B cell (primary cell): ENCODE measurements at regions not wholly inside any gene's neighbourhood (a gene's known extent, or its start where the extent isn't known, plus 50 kb on each side); places are given as distances from the start of the nearest gene placed in this dataset.

ENCODE experiments used
- ATAC-seq: fragments of 200-7000 bp; cut with Tn5 transposase; one replicate; pipeline ENCODE4 v1.10.0; 2021; ENCODE audit warnings: low read depth, mild to moderate bottlenecking, moderate number of reproducible peaks, moderate library complexity
- CTCF ChIA-PET: fragments of 350-600 bp; sonication (Branson Sonifier 250); formaldehyde crosslinking; loops from one replicate; lab custom pipeline; 2021; ENCODE audit warnings: antibody characterized with exemption, inconsistent platforms; lab: Charles Lee
- POLR2A ChIA-PET: fragments of 350-600 bp; sonication (Branson Sonifier 250); formaldehyde crosslinking; loops from one replicate; lab custom pipeline; 2021; ENCODE audit warnings: antibody characterized with exemption; lab: Charles Lee
- DNase-seq: peaks from one replicate; pipeline ENCODE4 v3.0.0; 2013
- H2AFZ ChIP-seq: 2 replicates; pipeline ENCODE4 v1.6.1; 2012; ENCODE audit warnings: mild to moderate bottlenecking, low read depth, low read length; ENCODE audit not compliant: insufficient read depth, poor library complexity, severe bottlenecking
- H3K27ac ChIP-seq, 2 donors: 1 replicate in 1 of 2; 2 replicates in 1 of 2; pipeline ENCODE4 v1.5.1; 2012 to 2013; ENCODE audit warnings: low read length in 2 of 2, mild to moderate bottlenecking in 2 of 2, moderate library complexity in 1 of 2
- H3K27me3 ChIP-seq, 4 experiments: fragments of 200-600 bp in 1 of 4; sonication (generic) in 1 of 4; replicated peaks in 1 of 4; 1 replicate in 2 of 4; 2 replicates in 2 of 4; pipeline versions ENCODE4 v1.6.1 to v1.7.0; 2013 to 2016; ENCODE audit warnings: low read length in 3 of 4, mild to moderate bottlenecking in 2 of 4, mixed read lengths in 1 of 4, moderate library complexity in 1 of 4; ENCODE audit not compliant: insufficient read depth in 4 of 4, control insufficient read depth in 3 of 4; ENCODE audit errors: control extremely low read depth in 1 of 4
- H3K36me3 ChIP-seq, 2 experiments: replicated peaks in 1 of 2; 1 replicate in 1 of 2; 2 replicates in 1 of 2; pipeline versions ENCODE4 v1.6.1 to v1.7.1; 2013; ENCODE audit warnings: low read length in 1 of 2; ENCODE audit not compliant: insufficient read depth in 2 of 2, control insufficient read depth in 1 of 2; ENCODE audit errors: control extremely low read depth in 1 of 2, extremely low read depth in 1 of 2
- H3K4me1 ChIP-seq, 2 donors: fragments of 200-600 bp in 1 of 2; sonication (generic) in 1 of 2; 1 replicate in 1 of 2; 2 replicates in 1 of 2; pipeline versions ENCODE4 v1.5.1 to v1.6.1; 2013 to 2017; ENCODE audit warnings: low read length in 2 of 2; ENCODE audit not compliant: control insufficient read depth in 2 of 2, insufficient read depth in 2 of 2
- H3K4me2 ChIP-seq: replicated peaks from 2 replicates; pipeline ENCODE3; 2012; ENCODE audit warnings: mild to moderate bottlenecking, low read depth, low read length; ENCODE audit not compliant: poor library complexity, severe bottlenecking
- H3K4me3 ChIP-seq, 5 experiments: fragments of 200-600 bp in 1 of 5; sonication (generic) in 1 of 5; 1 replicate in 3 of 5; 2 replicates in 2 of 5; pipeline versions ENCODE4 v1.5.1 to v1.7.0; 2011 to 2016; ENCODE audit warnings: low read length in 4 of 5, mild to moderate bottlenecking in 4 of 5, low read depth in 2 of 5, control low read depth in 1 of 5, moderate library complexity in 1 of 5; ENCODE audit not compliant: insufficient read depth in 1 of 5; ENCODE audit errors: control extremely low read depth in 1 of 5, extremely low read depth in 1 of 5
- H3K79me2 ChIP-seq: fragments of 200-600 bp; sonication (generic); one replicate; pipeline ENCODE4 v1.6.0; 2016; ENCODE audit warnings: low read length; ENCODE audit not compliant: control insufficient read depth, insufficient read depth
- H3K9ac ChIP-seq: fragments of 200-600 bp; sonication (generic); 2 replicates; pipeline ENCODE4 v1.6.1; 2017; ENCODE audit warnings: mild to moderate bottlenecking, low read length, moderate library complexity
- H3K9me3 ChIP-seq, 3 donors: one replicate each; pipeline versions ENCODE4 v1.6.1 to v1.7.1; 2013; ENCODE audit warnings: low read length in 2 of 3; ENCODE audit not compliant: control insufficient read depth in 2 of 3, insufficient read depth in 1 of 3; ENCODE audit errors: control extremely low read depth in 1 of 3
- H4K20me1 ChIP-seq: 2 replicates; pipeline ENCODE4 v1.6.0; 2012; ENCODE audit warnings: mild to moderate bottlenecking, low read length; ENCODE audit not compliant: insufficient read depth, control insufficient read depth, poor library complexity, severe bottlenecking
- H3K27ac Mint-ChIP-seq: one replicate; pipeline ENCODE4 v1.8.0; 2021; ENCODE audit warnings: mixed read lengths
- H3K27me3 Mint-ChIP-seq: one replicate; pipeline ENCODE4 v1.8.0; 2021; ENCODE audit warnings: mixed read lengths
- H3K4me1 Mint-ChIP-seq: one replicate; pipeline ENCODE4 v1.8.0; 2021; ENCODE audit warnings: mixed read lengths
- H3K4me3 Mint-ChIP-seq: one replicate; pipeline ENCODE4 v1.8.0; 2021; ENCODE audit warnings: mixed read lengths
- H3K9me3 Mint-ChIP-seq: one replicate; pipeline ENCODE4 v1.8.0; 2022; ENCODE audit warnings: mixed read lengths; ENCODE audit not compliant: insufficient read depth
- EZH2 ChIP-seq: IDR thresholded peaks from 2 replicates; pipeline ENCODE4 v1.6.1; 2012; ENCODE audit warnings: borderline replicate concordance, low read depth, mild to moderate bottlenecking, moderate library complexity, low read length; ENCODE audit not compliant: insufficient read depth, poor library complexity, severe bottlenecking
- WGBS: methylation state at CpG from one replicate; pipeline ENCODE4 v1.1.5; 2013; ENCODE audit warnings: missing lambda C conversion rate; ENCODE audit not compliant: insufficient coverage; 5-methylcytosine and 5-hydroxymethylcytosine counted together
- intact Hi-C: fragments of 100-400 bp; cut with micrococcal nuclease; formaldehyde crosslinking; loops from one replicate; pipeline ENCODE4 v1.10.0; 2022
- TF ChIP-seq, protein P1 (sequence below): fragments of 200-600 bp; IDR thresholded peaks from one replicate; pipeline ENCODE4 v1.8.0; 2022; ENCODE audit warnings: antibody characterized with exemption, mild to moderate bottlenecking

DNA sequence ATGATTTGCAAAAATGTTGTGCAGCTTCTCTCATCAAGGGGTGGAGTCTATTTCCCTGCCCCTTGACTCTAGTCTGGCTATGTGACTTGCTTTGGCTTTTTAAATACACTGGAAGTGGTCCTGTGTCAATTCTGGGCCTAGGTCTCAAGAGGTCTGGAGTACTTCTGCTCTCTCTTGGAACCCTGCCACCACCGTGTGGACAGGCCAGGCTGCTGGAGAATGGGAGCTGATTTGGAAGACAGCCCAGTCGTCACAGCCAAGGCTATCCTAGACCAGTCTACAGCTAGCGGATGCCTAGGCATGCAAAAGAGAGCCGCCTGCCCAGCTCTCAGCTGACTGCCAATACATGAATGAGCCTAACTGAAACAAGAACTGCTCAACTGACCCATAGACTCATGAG is 56.7 kb upstream of the CLINT1 start:
- Histone ChIP-seq H2AFZ (no peak overlapping the region), H3K4me1 (peaks cover 37 to 38% of the 10 kb centered on the region in 2 donors), H3K4me3 (no peak overlapping the region), H4K20me1 (no peaks in the 10 kb centered on the region), H3K9ac (no peak overlapping the region), H3K4me2 (no peak overlapping the region), H3K79me2 (no peaks in the 10 kb centered on the region), H3K9me3 (no peaks in the 10 kb centered on the region), H3K36me3 (no peaks in the 10 kb centered on the region), H3K27ac (no peak overlapping the region), H3K27me3 (no peaks in the 10 kb centered on the region)
- intact Hi-C loops, result loop anchor here (5.0 kb wide), 1 partner anchor 58 kb away; the partner anchor contains the start of gene CLINT1
- POLR2A ChIA-PET, result no interaction called here
- Mint-ChIP-seq H3K4me1 (peaks cover 39% of the 10 kb centered on the region), H3K27me3 (no peaks in the 10 kb centered on the region), H3K27ac (no peak overlapping the region), H3K4me3 (no peak overlapping the region), H3K9me3 (no peaks in the 10 kb centered on the region)
- TF ChIP-seq EZH2, result no peak
- TF ChIP-seq, protein P1, sequence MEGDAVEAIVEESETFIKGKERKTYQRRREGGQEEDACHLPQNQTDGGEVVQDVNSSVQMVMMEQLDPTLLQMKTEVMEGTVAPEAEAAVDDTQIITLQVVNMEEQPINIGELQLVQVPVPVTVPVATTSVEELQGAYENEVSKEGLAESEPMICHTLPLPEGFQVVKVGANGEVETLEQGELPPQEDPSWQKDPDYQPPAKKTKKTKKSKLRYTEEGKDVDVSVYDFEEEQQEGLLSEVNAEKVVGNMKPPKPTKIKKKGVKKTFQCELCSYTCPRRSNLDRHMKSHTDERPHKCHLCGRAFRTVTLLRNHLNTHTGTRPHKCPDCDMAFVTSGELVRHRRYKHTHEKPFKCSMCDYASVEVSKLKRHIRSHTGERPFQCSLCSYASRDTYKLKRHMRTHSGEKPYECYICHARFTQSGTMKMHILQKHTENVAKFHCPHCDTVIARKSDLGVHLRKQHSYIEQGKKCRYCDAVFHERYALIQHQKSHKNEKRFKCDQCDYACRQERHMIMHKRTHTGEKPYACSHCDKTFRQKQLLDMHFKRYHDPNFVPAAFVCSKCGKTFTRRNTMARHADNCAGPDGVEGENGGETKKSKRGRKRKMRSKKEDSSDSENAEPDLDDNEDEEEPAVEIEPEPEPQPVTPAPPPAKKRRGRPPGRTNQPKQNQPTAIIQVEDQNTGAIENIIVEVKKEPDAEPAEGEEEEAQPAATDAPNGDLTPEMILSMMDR, result no peak
- CTCF ChIA-PET, result interaction anchor here (1.0 to 1.9 kb wide), 3 partner anchors 11 to 73 kb away, joined by 3 to 8 read pairs (median 3); no protein-coding TSS in a partner anchor
- WGBS, result 94% methylated on average over 4 of the region's 4 CpGs
- ATAC-seq (no peak), DNase-seq (no peak)

DNA sequence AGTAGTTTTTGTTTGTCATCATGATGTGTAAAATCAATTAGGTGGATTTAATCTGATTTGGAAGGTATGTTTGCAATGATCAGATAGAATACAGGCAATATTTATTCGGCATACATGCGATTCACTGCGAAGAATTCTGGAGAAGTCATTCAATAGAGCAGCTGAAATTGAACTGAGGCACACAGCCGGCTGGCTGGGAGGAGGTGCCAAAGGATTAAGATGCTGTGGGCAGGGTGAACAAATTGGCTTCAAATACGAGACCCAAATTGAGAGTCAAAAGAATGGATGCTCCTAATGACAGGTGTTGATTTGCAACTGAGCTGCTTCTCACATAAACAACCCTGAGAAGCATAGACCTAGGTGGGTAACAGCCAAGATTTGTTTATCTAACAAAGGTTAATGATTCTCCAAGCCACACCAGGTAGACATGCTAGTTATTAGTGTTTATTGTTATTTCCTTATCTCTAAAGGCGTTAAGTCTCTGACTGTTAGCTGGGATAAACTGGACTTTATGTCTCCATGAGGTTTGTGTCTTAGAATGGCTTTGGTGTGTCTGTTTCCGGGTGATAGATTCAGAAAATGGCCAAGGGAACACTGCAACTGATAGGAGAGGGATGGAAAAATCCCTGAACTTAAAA is 55.3 kb upstream of the CLINT1 start:
- ATAC-seq (no peak), DNase-seq (no peak)
- H2AFZ ChIP-seq, result no peak overlapping the region
- no peaks in the 10 kb centered on the region for H3K79me2 ChIP-seq
- no peak overlapping the region for H3K27ac ChIP-seq
- H3K27ac Mint-ChIP-seq, result no peak overlapping the region
- ChIA-PET POLR2A (no interaction called here), CTCF (interaction anchor here (0.6 to 1.2 kb wide), 2 partner anchors 15 to 34 kb away, joined by 4 read pairs; no protein-coding TSS in a partner anchor)
- no peaks in the 10 kb centered on the region for H3K9me3 Mint-ChIP-seq
- no peaks in the 10 kb centered on the region for H3K9me3 ChIP-seq
- no peaks in the 10 kb centered on the region for H3K27me3 ChIP-seq
- no peak overlapping the region for H3K9ac ChIP-seq
- H3K27me3 Mint-ChIP-seq, result no peaks in the 10 kb centered on the region
- H4K20me1 ChIP-seq, result no peaks in the 10 kb centered on the region
- H3K4me3 Mint-ChIP-seq, result no peak overlapping the region
- H3K4me1 ChIP-seq, result peaks cover 27 to 28% of the 10 kb centered on the region in 2 donors
- intact Hi-C loops, result no loop called here
- 98% methylated on average over 5 of the region's 7 CpGs for WGBS
- H3K4me2 ChIP-seq, result no peak overlapping the region
- H3K4me1 Mint-ChIP-seq, result peaks cover 28% of the 10 kb centered on the region
- no peak overlapping the region for H3K4me3 ChIP-seq
- no peaks in the 10 kb centered on the region for H3K36me3 ChIP-seq
- TF ChIP-seq, protein P1, result no peak
- TF ChIP-seq EZH2, result no peak
